ENCODE measurements at regions not wholly inside any gene's neighbourhood (a gene's known extent, or its start where the extent isn't known, plus 50 kb on each side); places are given as distances from the start of the nearest gene placed in this dataset.

DNA sequence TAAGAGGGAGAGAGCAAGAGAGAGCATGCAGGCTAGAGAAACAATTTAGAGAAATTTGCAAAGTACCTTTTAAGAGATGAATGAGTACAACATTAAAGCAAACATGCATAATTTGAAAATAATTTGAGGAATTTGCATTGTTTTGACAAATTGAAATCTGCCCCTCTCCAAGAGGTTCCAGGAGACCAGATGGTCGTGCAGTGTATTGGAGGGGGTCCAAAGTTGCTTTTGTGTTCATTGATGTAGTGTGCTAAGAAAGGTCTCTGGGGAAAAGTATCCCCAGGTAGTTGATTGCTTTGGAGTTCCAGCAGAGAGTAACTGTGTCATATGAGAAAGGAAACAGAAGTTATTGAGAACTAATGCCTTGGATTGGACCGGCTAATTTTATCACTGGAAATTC lies 635.0 kb upstream of the TENM3 start:
- DNase-seq (ENCODE audit: extremely low spot score in 2 of 2) = no peak
- TF ChIP-seq POLR2AphosphoS5 (IDR thresholded peaks at IDR 0.05; ENCODE audit: insufficient read depth in 1 of 2, low read depth in 1 of 2) = no peak
- TF ChIP-seq, protein P1, sequence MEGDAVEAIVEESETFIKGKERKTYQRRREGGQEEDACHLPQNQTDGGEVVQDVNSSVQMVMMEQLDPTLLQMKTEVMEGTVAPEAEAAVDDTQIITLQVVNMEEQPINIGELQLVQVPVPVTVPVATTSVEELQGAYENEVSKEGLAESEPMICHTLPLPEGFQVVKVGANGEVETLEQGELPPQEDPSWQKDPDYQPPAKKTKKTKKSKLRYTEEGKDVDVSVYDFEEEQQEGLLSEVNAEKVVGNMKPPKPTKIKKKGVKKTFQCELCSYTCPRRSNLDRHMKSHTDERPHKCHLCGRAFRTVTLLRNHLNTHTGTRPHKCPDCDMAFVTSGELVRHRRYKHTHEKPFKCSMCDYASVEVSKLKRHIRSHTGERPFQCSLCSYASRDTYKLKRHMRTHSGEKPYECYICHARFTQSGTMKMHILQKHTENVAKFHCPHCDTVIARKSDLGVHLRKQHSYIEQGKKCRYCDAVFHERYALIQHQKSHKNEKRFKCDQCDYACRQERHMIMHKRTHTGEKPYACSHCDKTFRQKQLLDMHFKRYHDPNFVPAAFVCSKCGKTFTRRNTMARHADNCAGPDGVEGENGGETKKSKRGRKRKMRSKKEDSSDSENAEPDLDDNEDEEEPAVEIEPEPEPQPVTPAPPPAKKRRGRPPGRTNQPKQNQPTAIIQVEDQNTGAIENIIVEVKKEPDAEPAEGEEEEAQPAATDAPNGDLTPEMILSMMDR (IDR thresholded peaks at IDR 0.05) = no peak
- TF ChIP-seq POLR2A (IDR thresholded peaks at IDR 0.05) = no peak
- Histone ChIP-seq H3K4me3 (no peak overlapping the region), H3K27me3 (no peaks in the 10 kb centered on the region), H3K9me3 (no peaks in the 10 kb centered on the region), H3K27ac (no peak overlapping the region), H3K4me1 (no peaks in the 10 kb centered on the region), H3K36me3 (no peaks in the 10 kb centered on the region)
- intact Hi-C loops (cut with DNase I) = no loop called here

DNA sequence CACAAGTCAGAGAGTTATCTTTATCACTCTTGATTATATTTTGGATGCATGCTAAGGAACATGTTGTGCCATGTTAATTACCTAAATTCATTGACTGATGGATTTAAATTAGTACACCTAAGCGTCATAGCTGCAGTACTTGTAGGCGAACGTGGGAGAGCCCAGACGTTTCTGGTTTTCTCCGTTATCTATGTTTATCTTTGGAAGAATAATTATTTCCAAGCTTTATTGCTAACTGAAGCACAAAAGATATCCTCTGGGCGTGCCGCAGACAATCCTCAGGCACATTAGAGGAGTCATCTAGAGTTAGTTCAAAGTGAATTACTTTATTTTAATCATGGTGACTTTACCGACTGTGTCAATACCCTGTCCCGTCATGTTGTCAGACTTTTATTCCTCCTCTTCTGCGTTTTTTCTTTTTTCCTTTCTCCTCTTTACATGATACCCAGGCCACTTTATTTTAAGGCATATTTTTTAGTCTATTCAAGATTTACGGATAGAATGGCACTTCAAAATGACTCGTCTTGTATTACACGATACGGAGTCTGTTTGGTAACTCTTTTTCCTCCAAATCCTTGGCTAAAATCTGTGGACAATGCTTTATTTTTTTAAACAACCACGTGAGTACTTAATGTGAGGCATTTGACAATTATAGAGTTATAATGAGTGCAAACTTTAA lies 632.0 kb upstream of the TENM3 start:
- H3K4me1 ChIP-seq = no peaks in the 10 kb centered on the region
- no peak for TF ChIP-seq POLR2AphosphoS5 (IDR thresholded peaks at IDR 0.05; ENCODE audit: insufficient read depth in 1 of 2, low read depth in 1 of 2)
- H3K36me3 ChIP-seq = no peaks in the 10 kb centered on the region
- H3K27ac ChIP-seq = no peak overlapping the region
- no peak overlapping the region for H3K4me3 ChIP-seq
- no peaks in the 10 kb centered on the region for H3K9me3 ChIP-seq
- intact Hi-C loops (cut with DNase I) = no loop called here
- no peak for DNase-seq (ENCODE audit: extremely low spot score in 2 of 2)
- no peaks in the 10 kb centered on the region for H3K27me3 ChIP-seq

DNA sequence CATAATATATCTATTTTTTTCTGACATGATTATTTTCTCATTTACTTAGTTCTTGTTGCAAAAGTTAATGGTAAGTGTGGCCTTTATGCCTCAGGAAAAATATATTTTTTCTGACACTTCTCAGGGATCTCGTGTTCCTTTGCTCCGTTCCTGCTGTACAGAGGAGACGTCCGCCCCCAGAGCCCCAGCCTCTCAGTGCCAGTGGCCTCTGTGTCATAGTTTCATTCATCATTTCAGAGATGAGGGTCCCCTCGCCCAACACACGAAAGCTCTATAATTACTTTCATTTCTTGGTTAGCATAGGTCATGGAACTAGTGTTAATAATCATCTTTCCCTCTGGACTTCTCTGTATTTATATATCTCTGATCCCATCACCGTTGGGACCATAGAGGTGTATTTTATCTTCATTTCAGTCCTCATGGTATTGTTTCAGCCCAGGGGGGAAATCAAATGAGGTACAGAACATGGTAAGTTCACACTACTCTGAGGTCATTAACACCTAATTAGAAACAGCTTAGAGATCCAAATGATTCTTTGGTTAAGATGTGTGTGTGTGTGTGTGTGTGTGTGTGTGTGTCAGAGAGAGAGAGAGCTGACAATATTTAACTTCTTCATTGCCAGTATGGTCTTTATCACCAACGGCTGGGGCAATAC lies 631.1 kb upstream of the TENM3 start:
- H3K27ac ChIP-seq = no peak overlapping the region
- H3K27me3 ChIP-seq = no peaks in the 10 kb centered on the region
- intact Hi-C loops (cut with DNase I) = no loop called here
- TF ChIP-seq, protein P1 (IDR thresholded peaks at IDR 0.05) = no peak
- TF ChIP-seq POLR2A (IDR thresholded peaks at IDR 0.05) (no peak), POLR2AphosphoS5 (IDR thresholded peaks at IDR 0.05; ENCODE audit: insufficient read depth in 1 of 2, low read depth in 1 of 2) (no peak)
- no peak overlapping the region for H3K4me3 ChIP-seq
- no peaks in the 10 kb centered on the region for H3K4me1 ChIP-seq
- no peaks in the 10 kb centered on the region for H3K9me3 ChIP-seq
- H3K36me3 ChIP-seq = no peaks in the 10 kb centered on the region
- no peak for DNase-seq (ENCODE audit: extremely low spot score in 2 of 2)

DNA sequence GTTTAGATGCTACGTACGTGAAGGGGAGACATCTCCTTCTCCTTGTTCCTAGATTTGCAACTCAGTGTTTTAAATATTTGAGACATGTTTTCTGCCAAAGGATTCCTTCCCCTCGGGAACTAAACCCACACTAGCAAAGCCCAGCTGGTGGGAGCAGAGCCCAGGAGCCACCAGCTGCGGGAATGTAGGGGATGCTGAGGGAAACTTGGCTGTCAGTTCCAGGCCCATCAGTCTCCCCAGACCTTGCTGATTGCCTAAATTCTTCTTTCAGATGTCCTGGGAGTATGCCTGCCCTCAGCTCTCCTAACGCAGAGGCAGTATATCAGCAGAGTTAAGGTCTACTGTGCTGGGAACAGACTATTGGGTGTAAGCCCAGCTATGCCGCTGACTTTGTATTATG lies 630.0 kb upstream of the TENM3 start:
- no peaks in the 10 kb centered on the region for H3K27me3 ChIP-seq
- H3K9me3 ChIP-seq = no peaks in the 10 kb centered on the region
- DNase-seq (ENCODE audit: extremely low spot score in 2 of 2) = no peak
- no peak overlapping the region for H3K4me3 ChIP-seq
- intact Hi-C loops (cut with DNase I) = no loop called here
- TF ChIP-seq POLR2A (IDR thresholded peaks at IDR 0.05) (no peak), POLR2AphosphoS5 (IDR thresholded peaks at IDR 0.05; ENCODE audit: insufficient read depth in 1 of 2, low read depth in 1 of 2) (no peak)
- TF ChIP-seq, protein P1 (IDR thresholded peaks at IDR 0.05) = no peak
- no peaks in the 10 kb centered on the region for H3K36me3 ChIP-seq
- no peaks in the 10 kb centered on the region for H3K4me1 ChIP-seq
- H3K27ac ChIP-seq = no peak overlapping the region

DNA sequence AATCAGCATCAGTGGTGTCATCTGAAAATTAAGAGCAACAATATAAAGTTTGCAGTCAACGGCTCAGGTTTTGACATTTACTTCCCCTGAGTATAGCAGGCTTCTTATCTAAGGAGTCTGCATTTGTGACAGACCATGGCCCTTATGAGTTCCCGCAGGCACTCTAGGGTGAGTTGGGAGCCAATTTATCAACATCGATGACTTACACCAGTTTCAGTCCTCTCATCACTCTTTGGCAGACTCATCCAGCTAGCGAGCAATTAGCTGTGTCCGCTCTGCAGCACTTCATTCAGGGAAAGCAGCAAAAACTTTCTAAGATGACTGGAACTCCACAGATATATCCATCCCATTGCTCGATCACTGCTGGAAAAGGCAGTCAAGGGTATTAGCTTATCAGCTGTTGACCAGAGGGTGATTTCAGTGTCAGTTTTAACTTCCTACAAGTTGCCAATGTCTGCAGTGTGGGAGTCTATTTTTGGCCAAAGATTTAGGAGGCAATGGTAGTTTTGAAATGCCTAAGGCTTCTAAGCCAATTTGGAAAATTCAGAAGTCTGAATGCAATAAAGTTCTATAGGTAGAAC lies 625.1 kb upstream of the TENM3 start:
- Histone ChIP-seq H3K9me3 (no peaks in the 10 kb centered on the region), H3K4me3 (no peak overlapping the region), H3K4me1 (no peaks in the 10 kb centered on the region), H3K27me3 (no peaks in the 10 kb centered on the region), H3K27ac (no peak overlapping the region), H3K36me3 (no peaks in the 10 kb centered on the region)
- TF ChIP-seq POLR2A (IDR thresholded peaks at IDR 0.05) (no peak), POLR2AphosphoS5 (IDR thresholded peaks at IDR 0.05; ENCODE audit: insufficient read depth in 1 of 2, low read depth in 1 of 2) (no peak)
- TF ChIP-seq, protein P1 (IDR thresholded peaks at IDR 0.05) = no peak
- intact Hi-C loops (cut with DNase I) = no loop called here
- no peak for DNase-seq (ENCODE audit: extremely low spot score in 2 of 2)

All from vagina (tissue), 2 donors.